SK-N-SH treated with all-trans-retinoic acid at 6 μM for 48 hours (cell line): ENCODE measurements at regions not wholly inside any gene's neighbourhood (a gene's known extent, or its start where the extent isn't known, plus 50 kb on each side); places are given as distances from the start of the nearest gene placed in this dataset.

Source experiments
- TCF4 ChIP-seq: fragments of 250-450 bp; sonication (Bioruptor Pico); IDR thresholded peaks from 2 replicates; pipeline ENCODE4 v1.8.0; 2021; ENCODE audit warnings: mild to moderate bottlenecking, moderate library complexity, borderline replicate concordance
- TF ChIP-seq, protein P1 (sequence below): fragments of 250-450 bp; sonication (Bioruptor Pico); IDR thresholded peaks from 2 replicates; pipeline ENCODE4 v1.8.0; 2020; ENCODE audit warnings: mild to moderate bottlenecking, moderate library complexity, borderline replicate concordance

DNA sequence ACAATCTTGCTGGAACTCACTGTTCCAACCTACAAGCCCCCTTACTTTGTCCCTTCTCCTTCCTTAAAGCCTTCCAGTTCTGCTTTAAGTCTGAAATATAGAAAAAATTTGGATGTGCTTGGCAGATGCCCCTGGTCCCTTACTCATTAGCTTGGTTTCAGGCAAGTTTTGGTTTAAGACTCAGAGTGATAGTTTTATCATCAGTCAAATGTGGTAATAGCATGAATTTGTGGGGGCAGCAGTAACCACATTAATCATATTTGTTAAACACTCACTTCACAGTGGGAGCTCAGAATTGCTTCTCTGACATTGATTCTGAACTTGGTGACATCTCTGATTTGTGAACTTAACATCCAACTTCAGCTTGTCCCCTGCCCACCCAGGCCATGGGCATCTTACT lies 58.3 kb upstream of the ALDH1A3 start:
- no peak for TF ChIP-seq TCF4 (CRISPR knock-in tag)
- TF ChIP-seq, protein P1, sequence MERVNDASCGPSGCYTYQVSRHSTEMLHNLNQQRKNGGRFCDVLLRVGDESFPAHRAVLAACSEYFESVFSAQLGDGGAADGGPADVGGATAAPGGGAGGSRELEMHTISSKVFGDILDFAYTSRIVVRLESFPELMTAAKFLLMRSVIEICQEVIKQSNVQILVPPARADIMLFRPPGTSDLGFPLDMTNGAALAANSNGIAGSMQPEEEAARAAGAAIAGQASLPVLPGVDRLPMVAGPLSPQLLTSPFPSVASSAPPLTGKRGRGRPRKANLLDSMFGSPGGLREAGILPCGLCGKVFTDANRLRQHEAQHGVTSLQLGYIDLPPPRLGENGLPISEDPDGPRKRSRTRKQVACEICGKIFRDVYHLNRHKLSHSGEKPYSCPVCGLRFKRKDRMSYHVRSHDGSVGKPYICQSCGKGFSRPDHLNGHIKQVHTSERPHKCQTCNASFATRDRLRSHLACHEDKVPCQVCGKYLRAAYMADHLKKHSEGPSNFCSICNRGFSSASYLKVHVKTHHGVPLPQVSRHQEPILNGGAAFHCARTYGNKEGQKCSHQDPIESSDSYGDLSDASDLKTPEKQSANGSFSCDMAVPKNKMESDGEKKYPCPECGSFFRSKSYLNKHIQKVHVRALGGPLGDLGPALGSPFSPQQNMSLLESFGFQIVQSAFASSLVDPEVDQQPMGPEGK = no peak
